HepG2 (cell line): ENCODE measurements at regions not wholly inside any gene's neighbourhood (a gene's known extent, or its start where the extent isn't known, plus 50 kb on each side); places are given as distances from the start of the nearest gene placed in this dataset.

Source experiments
- ELF3 ChIP-seq: IDR thresholded peaks from 2 replicates; pipeline ENCODE4 v1.6.1; 2016; ENCODE audit warnings: missing genetic modification reagents, missing compliant biosample characterization
- HDAC2 ChIP-seq: sonication (generic); formaldehyde crosslinking; IDR thresholded peaks from 2 replicates; pipeline ENCODE4 v1.4.0; 2020; ENCODE audit warnings: missing genetic modification reagents
- HMG20B ChIP-seq: conservative IDR thresholded peaks from 2 replicates; pipeline ENCODE4 v1.6.1; 2016; ENCODE audit warnings: missing genetic modification reagents, missing compliant biosample characterization
- HMGXB4 ChIP-seq, 2 experiments: sonication (generic) in 1 of 2; formaldehyde crosslinking in 1 of 2; IDR thresholded peaks; 2 replicates each; pipeline versions ENCODE4 v1.4.0 to v1.6.1; 2018 to 2020; ENCODE audit warnings: missing genetic modification reagents in 2 of 2, borderline replicate concordance in 1 of 2, low read depth in 1 of 2, mild to moderate bottlenecking in 1 of 2, missing biosample characterization in 1 of 2
- HNF4G ChIP-seq, 2 experiments: sonication (generic) in 1 of 2; formaldehyde crosslinking in 1 of 2; IDR thresholded peaks; 2 replicates each; pipeline versions ENCODE4 v1.4.0 to v1.6.1; 2011 to 2020; ENCODE audit warnings: borderline replicate concordance in 2 of 2, low read depth in 2 of 2, mild to moderate bottlenecking in 2 of 2, low read length in 1 of 2, missing genetic modification reagents in 1 of 2, moderate library complexity in 1 of 2
- HOMEZ ChIP-seq: IDR thresholded peaks from 2 replicates; pipeline ENCODE4 v1.6.1; 2016; ENCODE audit warnings: low read depth
- RCOR2 ChIP-seq: IDR thresholded peaks from 2 replicates; pipeline ENCODE4 v1.6.1; 2016; ENCODE audit warnings: missing biosample characterization, missing genetic modification reagents
- SKIL ChIP-seq: sonication (generic); formaldehyde crosslinking; IDR thresholded peaks from 2 replicates; pipeline ENCODE4 v1.8.0; 2022; ENCODE audit warnings: missing genetic modification reagents, mild to moderate bottlenecking, moderate library complexity, borderline replicate concordance
- SMYD3 ChIP-seq: sonication (generic); formaldehyde crosslinking; IDR thresholded peaks from 2 replicates; pipeline ENCODE4 v1.8.1; 2023; ENCODE audit warnings: mild to moderate bottlenecking, missing genetic modification reagents
- SNAPC5 ChIP-seq: sonication (generic); formaldehyde crosslinking; IDR thresholded peaks from 2 replicates; pipeline ENCODE4 v1.8.1; 2023; ENCODE audit warnings: mild to moderate bottlenecking, missing genetic modification reagents, borderline replicate concordance
- TAF1 ChIP-seq: sonication (generic); formaldehyde crosslinking; IDR thresholded peaks from 2 replicates; pipeline ENCODE4 v1.4.0; 2020; ENCODE audit warnings: missing genetic modification reagents
- ZBTB44 ChIP-seq: sonication (generic); formaldehyde crosslinking; IDR thresholded peaks from 2 replicates; pipeline ENCODE4 v1.4.0; 2020; ENCODE audit warnings: missing genetic modification reagents
- ZNF343 ChIP-seq: sonication (generic); formaldehyde crosslinking; IDR thresholded peaks from 2 replicates; pipeline ENCODE4 v1.4.0; 2020; ENCODE audit warnings: mild to moderate bottlenecking, missing genetic modification reagents
- ZNF768 ChIP-seq: sonication (generic); formaldehyde crosslinking; IDR thresholded peaks from 2 replicates; pipeline ENCODE4 v1.4.0; 2020; ENCODE audit warnings: missing genetic modification reagents

GRCh38 chr17:13437966-13438779 lies 163.6 kb downstream of the HS3ST3A1 start (continued):
- TF ChIP-seq ZBTB44 (CRISPR knock-in tag) (no peak), SNAPC5 (CRISPR knock-in tag) (no peak), HDAC2 (peak; percentile 42; the same call in 1 of the 2 replicates), HMG20B (CRISPR knock-in tag) (peak; percentile 69; the same call in 1 of the 2 replicates), ZNF768 (CRISPR knock-in tag) (no peak; the same call in 1 of the 2 replicates), SKIL (0 out of 2 replicates have a peak, but pooled peaks have one; percentile 47), ZNF343 (CRISPR knock-in tag) (0 out of 2 replicates have a peak, but pooled peaks have one; percentile 53), HMGXB4 (CRISPR knock-in tag; IDR thresholded peaks at IDR 0.05; ENCODE audit: borderline replicate concordance in 1 of 2, low read depth in 1 of 2) (no peak), HOMEZ (peak; percentile 28; the same call in 1 of the 2 replicates), HNF4G (IDR thresholded peaks at IDR 0.05; ENCODE audit: borderline replicate concordance, low read depth, low read length) (peak; percentile 90), HNF4G (CRISPR knock-in tag; IDR thresholded peaks at IDR 0.05; ENCODE audit: borderline replicate concordance, low read depth) (peak; percentile 91), RCOR2 (CRISPR knock-in tag) (peak; percentile 65; the same call in 1 of the 2 replicates), ELF3 (CRISPR knock-in tag) (peak; percentile 71), SMYD3 (CRISPR knock-in tag) (no peak), TAF1 (CRISPR knock-in tag) (no peak; the same call in 1 of the 2 replicates)
